Lower leg skin (tissue), 3 donors: ENCODE measurements at regions not wholly inside any gene's neighbourhood (a gene's known extent, or its start where the extent isn't known, plus 50 kb on each side); places are given as distances from the start of the nearest gene placed in this dataset.

Experiments
- POLR2A ChIP-seq, 2 donors: fragments of 450-650 bp; IDR thresholded peaks; one replicate each; pipeline ENCODE4 v1.6.1; 2016 to 2017; ENCODE audit warnings: antibody characterized with exemption in 2 of 2, mild to moderate bottlenecking in 1 of 2, moderate library complexity in 1 of 2
- TF ChIP-seq, protein P1 (sequence below), 3 donors: fragments of 450-650 bp; IDR thresholded peaks; one replicate each; pipeline ENCODE4 v1.5.1; 2016; ENCODE audit warnings: antibody characterized with exemption in 3 of 3, mild to moderate bottlenecking in 3 of 3, moderate library complexity in 2 of 3

DNA sequence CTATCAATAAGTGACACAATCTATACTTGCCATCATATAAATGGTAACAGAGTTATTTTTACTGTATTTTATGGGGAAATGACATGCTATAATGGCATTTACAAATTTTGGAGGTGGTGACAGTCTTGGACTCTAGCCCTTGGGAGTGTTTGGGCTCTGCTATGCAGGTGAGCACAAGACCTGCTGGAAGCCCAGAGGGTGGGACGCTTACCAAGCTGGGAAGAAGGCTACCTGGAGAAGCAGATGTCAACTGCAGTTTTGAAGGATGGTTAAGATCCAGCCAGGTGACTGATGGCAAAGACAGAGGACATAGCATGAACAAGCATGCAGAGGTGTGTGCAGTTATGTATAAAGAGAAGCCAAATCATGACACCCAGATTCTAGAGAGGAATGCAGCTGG, 346.9 kb downstream of the MYCN start:
- TF ChIP-seq, protein P1, sequence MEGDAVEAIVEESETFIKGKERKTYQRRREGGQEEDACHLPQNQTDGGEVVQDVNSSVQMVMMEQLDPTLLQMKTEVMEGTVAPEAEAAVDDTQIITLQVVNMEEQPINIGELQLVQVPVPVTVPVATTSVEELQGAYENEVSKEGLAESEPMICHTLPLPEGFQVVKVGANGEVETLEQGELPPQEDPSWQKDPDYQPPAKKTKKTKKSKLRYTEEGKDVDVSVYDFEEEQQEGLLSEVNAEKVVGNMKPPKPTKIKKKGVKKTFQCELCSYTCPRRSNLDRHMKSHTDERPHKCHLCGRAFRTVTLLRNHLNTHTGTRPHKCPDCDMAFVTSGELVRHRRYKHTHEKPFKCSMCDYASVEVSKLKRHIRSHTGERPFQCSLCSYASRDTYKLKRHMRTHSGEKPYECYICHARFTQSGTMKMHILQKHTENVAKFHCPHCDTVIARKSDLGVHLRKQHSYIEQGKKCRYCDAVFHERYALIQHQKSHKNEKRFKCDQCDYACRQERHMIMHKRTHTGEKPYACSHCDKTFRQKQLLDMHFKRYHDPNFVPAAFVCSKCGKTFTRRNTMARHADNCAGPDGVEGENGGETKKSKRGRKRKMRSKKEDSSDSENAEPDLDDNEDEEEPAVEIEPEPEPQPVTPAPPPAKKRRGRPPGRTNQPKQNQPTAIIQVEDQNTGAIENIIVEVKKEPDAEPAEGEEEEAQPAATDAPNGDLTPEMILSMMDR (IDR thresholded peaks at IDR 0.05) = no peak
- no peak for TF ChIP-seq POLR2A (IDR thresholded peaks at IDR 0.05)
